Liver (tissue), 7 donors: ENCODE measurements at regions not wholly inside any gene's neighbourhood (a gene's known extent, or its start where the extent isn't known, plus 50 kb on each side); places are given as distances from the start of the nearest gene placed in this dataset.

ENCODE experiments used
- DNase-seq: peaks from one replicate; pipeline ENCODE4 v3.0.0-alpha.2; 2017; ENCODE audit warnings: low spot score
- H3K27ac ChIP-seq, 2 donors: one replicate each; pipeline ENCODE4 v1.7.0; 2013; ENCODE audit warnings: inconsistent platforms in 2 of 2, low read length in 2 of 2, control low read depth in 1 of 2, low read depth in 1 of 2, mild to moderate bottlenecking in 1 of 2
- H3K27me3 ChIP-seq, 4 donors: one replicate each; pipeline versions ENCODE4 v1.6.1 to v1.7.0; 2013; ENCODE audit warnings: low read length in 3 of 4, inconsistent platforms in 1 of 4, mild to moderate bottlenecking in 1 of 4, moderate library complexity in 1 of 4; ENCODE audit not compliant: control insufficient read depth in 4 of 4, insufficient read depth in 4 of 4
- H3K36me3 ChIP-seq, 4 donors: one replicate each; pipeline versions ENCODE4 v1.6.1 to v1.7.0; 2013; ENCODE audit warnings: low read length in 3 of 4, mild to moderate bottlenecking in 3 of 4, low read depth in 1 of 4, moderate library complexity in 1 of 4; ENCODE audit not compliant: control insufficient read depth in 4 of 4, insufficient read depth in 3 of 4
- H3K4me1 ChIP-seq, 4 donors: one replicate each; pipeline versions ENCODE4 v1.6.1 to v1.7.0; 2013; ENCODE audit warnings: low read length in 3 of 4, mild to moderate bottlenecking in 3 of 4, moderate library complexity in 1 of 4; ENCODE audit not compliant: control insufficient read depth in 4 of 4, insufficient read depth in 4 of 4
- H3K4me3 ChIP-seq, 3 donors: one replicate each; pipeline versions ENCODE4 v1.6.1 to v1.7.0; 2013; ENCODE audit warnings: low read length in 3 of 3, control low read depth in 1 of 3, low read depth in 1 of 3, mild to moderate bottlenecking in 1 of 3
- H3K9ac ChIP-seq, 2 donors: one replicate each; pipeline ENCODE4 v1.7.0; 2013; ENCODE audit warnings: low read length in 2 of 2, mild to moderate bottlenecking in 2 of 2, moderate library complexity in 2 of 2, control low read depth in 1 of 2, low read depth in 1 of 2
- H3K9me3 ChIP-seq, 4 donors: one replicate each; pipeline versions ENCODE4 v1.6.1 to v1.7.0; 2013; ENCODE audit warnings: low read length in 3 of 4; ENCODE audit not compliant: control insufficient read depth in 4 of 4
- ATF3 ChIP-seq: IDR thresholded peaks from 2 replicates; pipeline ENCODE4 v1.6.1; 2016; ENCODE audit warnings: antibody characterized with exemption
- EGR1 ChIP-seq, 2 donors: IDR thresholded peaks; 2 replicates each; pipeline ENCODE4 v1.6.1; 2016 to 2018; ENCODE audit warnings: antibody characterized with exemption in 2 of 2, low read depth in 2 of 2
- FOXA1 ChIP-seq: IDR thresholded peaks from 2 replicates; pipeline ENCODE4 v1.6.1; 2016; ENCODE audit warnings: antibody characterized with exemption
- FOXA2 ChIP-seq: IDR thresholded peaks from 2 replicates; pipeline ENCODE4 v1.6.1; 2016; ENCODE audit warnings: antibody characterized with exemption
- GABPA ChIP-seq, 2 donors: IDR thresholded peaks in 1 of 2; conservative IDR thresholded peaks in 1 of 2; 2 replicates each; pipeline ENCODE4 v1.6.1; 2016; ENCODE audit warnings: antibody characterized with exemption in 2 of 2, mild to moderate bottlenecking in 1 of 2, moderate library complexity in 1 of 2
- HNF4A ChIP-seq, 2 donors: conservative IDR thresholded peaks; 2 replicates each; pipeline ENCODE4 v1.6.1; 2016; ENCODE audit warnings: antibody characterized with exemption in 2 of 2, mild to moderate bottlenecking in 2 of 2
- HNF4G ChIP-seq: IDR thresholded peaks from 2 replicates; pipeline ENCODE4 v1.6.1; 2016; ENCODE audit warnings: antibody characterized with exemption
- JUND ChIP-seq, 2 donors: IDR thresholded peaks; 2 replicates each; pipeline ENCODE4 v1.6.1; 2016; ENCODE audit warnings: antibody characterized with exemption in 2 of 2
- MAX ChIP-seq: IDR thresholded peaks from 2 replicates; pipeline ENCODE4 v1.6.1; 2016; ENCODE audit warnings: antibody characterized with exemption
- NR2F2 ChIP-seq: IDR thresholded peaks from 2 replicates; pipeline ENCODE4 v1.6.1; 2016; ENCODE audit warnings: antibody characterized with exemption
- RAD21 ChIP-seq, 2 donors: IDR thresholded peaks; 2 replicates each; pipeline ENCODE4 v1.6.1; 2016; ENCODE audit warnings: antibody characterized with exemption in 2 of 2, mild to moderate bottlenecking in 2 of 2
- RXRA ChIP-seq, 2 donors: IDR thresholded peaks; 2 replicates each; pipeline ENCODE4 v1.6.1; 2017 to 2018; ENCODE audit warnings: antibody characterized with exemption in 2 of 2, mild to moderate bottlenecking in 1 of 2
- SP1 ChIP-seq: IDR thresholded peaks from 2 replicates; pipeline ENCODE4 v1.6.1; 2018; ENCODE audit warnings: antibody characterized with exemption, mild to moderate bottlenecking
- TAF1 ChIP-seq: conservative IDR thresholded peaks from 2 replicates; pipeline ENCODE4 v1.6.1; 2016; ENCODE audit warnings: antibody characterized with exemption, mild to moderate bottlenecking
- YY1 ChIP-seq: IDR thresholded peaks from 2 replicates; pipeline ENCODE4 v1.6.1; 2016; ENCODE audit warnings: antibody characterized with exemption, mild to moderate bottlenecking
- WGBS: extraction: QIAGEN DNeasy Blood & Tissue Kit; methylation state at CpG from one replicate; pipeline ENCODE4 v1.1.7; 2013; 5-methylcytosine and 5-hydroxymethylcytosine counted together
- TF ChIP-seq, protein P1 (sequence below): IDR thresholded peaks from 2 replicates; pipeline ENCODE4 v1.6.1; 2016; ENCODE audit warnings: antibody characterized with exemption, mild to moderate bottlenecking
- TF ChIP-seq, protein P2 (sequence below): IDR thresholded peaks from 2 replicates; pipeline ENCODE4 v1.6.1; 2016; ENCODE audit warnings: antibody characterized with exemption
- donor health status: healthy.
- donor health status: healthy.
- donor health status: healthy.
- donor health status: healthy.

GRCh38 chr4:104878936-104879335 is 267.7 kb upstream of the TET2 start:
- Histone ChIP-seq H3K27me3 (no peaks in the 10 kb centered on the region), H3K4me3 (no peak overlapping the region), H3K36me3 (no peaks in the 10 kb centered on the region), H3K4me1 (no peaks in the 10 kb centered on the region), H3K9ac (no peak overlapping the region), H3K9me3 (no peaks in the 10 kb centered on the region), H3K27ac (no peak overlapping the region)
- DNase-seq: no peak
- TF ChIP-seq FOXA1: no peak
- no peak for TF ChIP-seq SP1
- no peak for TF ChIP-seq HNF4A (conservative IDR thresholded peaks at IDR 0.05)
- TF ChIP-seq RXRA (IDR thresholded peaks at IDR 0.05): no peak
- no peak for TF ChIP-seq ATF3
- TF ChIP-seq EGR1 (IDR thresholded peaks at IDR 0.05; ENCODE audit: low read depth in 2 of 2): no peak
- TF ChIP-seq NR2F2: no peak
- TF ChIP-seq, protein P1, sequence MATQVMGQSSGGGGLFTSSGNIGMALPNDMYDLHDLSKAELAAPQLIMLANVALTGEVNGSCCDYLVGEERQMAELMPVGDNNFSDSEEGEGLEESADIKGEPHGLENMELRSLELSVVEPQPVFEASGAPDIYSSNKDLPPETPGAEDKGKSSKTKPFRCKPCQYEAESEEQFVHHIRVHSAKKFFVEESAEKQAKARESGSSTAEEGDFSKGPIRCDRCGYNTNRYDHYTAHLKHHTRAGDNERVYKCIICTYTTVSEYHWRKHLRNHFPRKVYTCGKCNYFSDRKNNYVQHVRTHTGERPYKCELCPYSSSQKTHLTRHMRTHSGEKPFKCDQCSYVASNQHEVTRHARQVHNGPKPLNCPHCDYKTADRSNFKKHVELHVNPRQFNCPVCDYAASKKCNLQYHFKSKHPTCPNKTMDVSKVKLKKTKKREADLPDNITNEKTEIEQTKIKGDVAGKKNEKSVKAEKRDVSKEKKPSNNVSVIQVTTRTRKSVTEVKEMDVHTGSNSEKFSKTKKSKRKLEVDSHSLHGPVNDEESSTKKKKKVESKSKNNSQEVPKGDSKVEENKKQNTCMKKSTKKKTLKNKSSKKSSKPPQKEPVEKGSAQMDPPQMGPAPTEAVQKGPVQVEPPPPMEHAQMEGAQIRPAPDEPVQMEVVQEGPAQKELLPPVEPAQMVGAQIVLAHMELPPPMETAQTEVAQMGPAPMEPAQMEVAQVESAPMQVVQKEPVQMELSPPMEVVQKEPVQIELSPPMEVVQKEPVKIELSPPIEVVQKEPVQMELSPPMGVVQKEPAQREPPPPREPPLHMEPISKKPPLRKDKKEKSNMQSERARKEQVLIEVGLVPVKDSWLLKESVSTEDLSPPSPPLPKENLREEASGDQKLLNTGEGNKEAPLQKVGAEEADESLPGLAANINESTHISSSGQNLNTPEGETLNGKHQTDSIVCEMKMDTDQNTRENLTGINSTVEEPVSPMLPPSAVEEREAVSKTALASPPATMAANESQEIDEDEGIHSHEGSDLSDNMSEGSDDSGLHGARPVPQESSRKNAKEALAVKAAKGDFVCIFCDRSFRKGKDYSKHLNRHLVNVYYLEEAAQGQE: no peak
- no peak for TF ChIP-seq YY1
- TF ChIP-seq RAD21 (IDR thresholded peaks at IDR 0.05): no peak
- TF ChIP-seq MAX: no peak
- TF ChIP-seq JUND (IDR thresholded peaks at IDR 0.05): no peak
- TF ChIP-seq HNF4G: no peak

DNA sequence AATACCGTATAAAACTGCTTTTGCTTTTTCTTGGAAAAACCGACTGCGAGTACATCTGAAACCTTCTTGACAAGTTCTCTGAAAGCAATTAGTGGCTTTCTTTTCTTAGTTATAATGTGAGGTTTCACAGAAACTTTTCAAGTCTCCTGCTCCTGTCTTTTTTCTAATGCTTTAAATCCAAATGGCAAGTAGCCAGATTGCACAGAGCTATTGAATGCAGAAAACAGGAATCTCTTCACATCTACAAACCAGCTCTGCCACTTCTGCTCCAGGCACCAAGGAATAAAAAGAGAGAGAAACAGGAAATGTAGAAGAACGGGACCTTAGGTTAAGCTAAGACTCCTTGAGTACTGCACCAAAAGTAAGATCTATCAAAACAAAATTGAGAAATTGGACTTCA is 267.3 kb upstream of the TET2 start:
- Histone ChIP-seq H3K27me3 (no peaks in the 10 kb centered on the region), H3K36me3 (no peaks in the 10 kb centered on the region), H3K27ac (no peak overlapping the region), H3K4me1 (no peaks in the 10 kb centered on the region), H3K9ac (no peak overlapping the region), H3K9me3 (no peaks in the 10 kb centered on the region), H3K4me3 (no peak overlapping the region)
- TF ChIP-seq ATF3: no peak
- no peak for TF ChIP-seq RAD21 (IDR thresholded peaks at IDR 0.05)
- no peak for TF ChIP-seq GABPA (IDR thresholded peaks at IDR 0.05 in 1 of 2, conservative IDR thresholded peaks at IDR 0.05 in 1 of 2)
- TF ChIP-seq RXRA (IDR thresholded peaks at IDR 0.05): no peak
- no peak for TF ChIP-seq HNF4G
- TF ChIP-seq FOXA1: no peak
- TF ChIP-seq, protein P2, sequence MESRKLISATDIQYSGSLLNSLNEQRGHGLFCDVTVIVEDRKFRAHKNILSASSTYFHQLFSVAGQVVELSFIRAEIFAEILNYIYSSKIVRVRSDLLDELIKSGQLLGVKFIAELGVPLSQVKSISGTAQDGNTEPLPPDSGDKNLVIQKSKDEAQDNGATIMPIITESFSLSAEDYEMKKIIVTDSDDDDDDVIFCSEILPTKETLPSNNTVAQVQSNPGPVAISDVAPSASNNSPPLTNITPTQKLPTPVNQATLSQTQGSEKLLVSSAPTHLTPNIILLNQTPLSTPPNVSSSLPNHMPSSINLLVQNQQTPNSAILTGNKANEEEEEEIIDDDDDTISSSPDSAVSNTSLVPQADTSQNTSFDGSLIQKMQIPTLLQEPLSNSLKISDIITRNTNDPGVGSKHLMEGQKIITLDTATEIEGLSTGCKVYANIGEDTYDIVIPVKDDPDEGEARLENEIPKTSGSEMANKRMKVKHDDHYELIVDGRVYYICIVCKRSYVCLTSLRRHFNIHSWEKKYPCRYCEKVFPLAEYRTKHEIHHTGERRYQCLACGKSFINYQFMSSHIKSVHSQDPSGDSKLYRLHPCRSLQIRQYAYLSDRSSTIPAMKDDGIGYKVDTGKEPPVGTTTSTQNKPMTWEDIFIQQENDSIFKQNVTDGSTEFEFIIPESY: no peak
- no peak for TF ChIP-seq HNF4A (conservative IDR thresholded peaks at IDR 0.05)
- TF ChIP-seq TAF1: no peak
- TF ChIP-seq NR2F2: no peak
- no peak for TF ChIP-seq JUND (IDR thresholded peaks at IDR 0.05)
- no peak for TF ChIP-seq FOXA2
- WGBS: 66% methylated on average over 4 of the region's 4 CpGs
- no peak for DNase-seq
